ENCODE measurements at regions not wholly inside any gene's neighbourhood (a gene's known extent, or its start where the extent isn't known, plus 50 kb on each side); places are given as distances from the start of the nearest gene placed in this dataset.

DNA sequence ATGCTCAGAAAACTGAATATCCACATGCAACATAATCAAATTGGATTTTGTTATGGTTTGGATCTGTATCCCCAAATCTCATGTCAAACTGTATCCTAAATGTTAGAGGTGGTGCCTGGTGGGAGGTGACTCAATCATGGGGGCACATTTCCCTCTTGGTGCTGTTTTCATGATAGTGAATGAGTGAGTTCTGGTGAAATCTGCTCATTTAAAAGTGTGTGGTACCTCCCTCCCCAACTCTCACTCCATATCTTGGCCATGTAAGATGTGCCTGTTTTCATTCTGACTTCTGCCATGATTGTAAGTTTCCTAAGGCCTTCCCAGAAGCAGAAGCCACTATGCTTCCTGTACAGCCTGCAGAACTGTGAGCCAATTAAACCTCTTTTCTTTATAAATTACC lies 239.6 kb upstream of the KLF14 start:
- no peak for TF ChIP-seq CTCF (IDR thresholded peaks at IDR 0.05)
- no peak for ATAC-seq (ENCODE audit: low FRiP score)
- no peak for DNase-seq (ENCODE audit: low spot score)

DNA sequence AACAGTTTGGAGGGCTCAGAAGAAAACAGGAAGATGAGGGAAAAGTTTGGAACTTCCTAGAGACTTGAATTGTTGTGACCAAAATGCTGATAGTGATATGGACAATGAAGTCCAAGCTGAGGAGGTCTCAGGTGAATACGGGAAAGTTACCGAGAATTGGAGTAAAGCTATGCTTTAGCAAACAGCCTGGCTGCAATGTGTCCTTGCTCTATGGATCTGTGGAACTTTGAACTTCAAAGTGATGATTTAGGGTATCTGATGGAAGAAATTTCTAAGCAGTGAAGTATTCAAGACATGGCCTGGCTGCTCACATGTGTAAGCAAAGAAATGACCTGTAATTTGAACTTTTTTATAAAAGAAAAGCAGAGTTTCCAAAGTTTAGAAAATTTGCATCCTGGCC lies 240.2 kb upstream of the KLF14 start:
- DNase-seq (ENCODE audit: low spot score) (no peak), ATAC-seq (ENCODE audit: low FRiP score) (no peak)
- no peak for TF ChIP-seq CTCF (IDR thresholded peaks at IDR 0.05)

DNA sequence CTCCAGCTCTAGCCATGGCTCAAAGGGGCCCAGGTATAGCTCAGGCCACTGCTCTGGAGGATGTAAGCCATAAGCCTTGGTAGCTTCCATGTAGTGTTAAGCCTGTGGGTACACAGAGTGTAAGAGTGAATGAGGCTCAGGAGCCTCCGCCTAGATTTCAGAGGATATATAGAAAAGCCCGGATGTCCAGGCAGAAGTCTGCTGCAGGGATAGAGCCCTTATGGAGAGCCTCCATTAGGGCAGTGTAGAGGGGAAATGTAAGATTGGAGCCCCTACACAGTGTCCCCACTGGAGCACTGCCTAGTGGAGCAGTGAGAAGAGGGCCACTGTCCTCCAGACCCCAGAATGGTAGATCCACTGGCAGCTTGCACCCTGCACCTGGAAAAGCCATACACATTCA lies 240.8 kb upstream of the KLF14 start:
- DNase-seq (ENCODE audit: low spot score) (no peak), ATAC-seq (ENCODE audit: low FRiP score) (no peak)
- no peak for TF ChIP-seq CTCF (IDR thresholded peaks at IDR 0.05)

DNA sequence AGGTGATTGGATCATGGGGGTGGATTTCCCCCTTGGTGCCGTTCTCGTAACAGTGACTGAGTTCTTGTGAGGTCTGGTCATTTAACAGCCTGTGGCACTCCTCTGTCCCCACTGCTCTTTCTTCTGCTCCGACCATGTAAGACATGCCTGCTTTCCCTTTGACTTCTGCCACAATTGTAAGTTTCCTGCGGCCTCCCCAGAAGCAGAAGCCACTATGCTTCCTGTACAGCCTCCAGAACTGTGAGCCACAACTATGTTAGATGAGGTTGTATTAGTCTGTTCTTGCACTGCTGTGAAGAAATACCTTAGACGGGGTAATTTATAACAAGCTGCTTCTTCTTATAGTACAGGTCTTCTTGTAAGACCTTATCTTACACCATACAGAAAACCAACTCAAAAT lies 241.7 kb upstream of the KLF14 start:
- no peak for ATAC-seq (ENCODE audit: low FRiP score)
- TF ChIP-seq CTCF (IDR thresholded peaks at IDR 0.05): no peak
- DNase-seq (ENCODE audit: low spot score): no peak

GRCh38 chr7:130982160-130982638 lies 248.2 kb upstream of the KLF14 start:
- DNase-seq (ENCODE audit: low spot score) (no peak), ATAC-seq (ENCODE audit: low FRiP score) (peak; percentile 78)
- no peak for TF ChIP-seq CTCF (IDR thresholded peaks at IDR 0.05)

GRCh38 chr7:130982651-130983050 lies 248.6 kb upstream of the KLF14 start:
- no peak for DNase-seq (ENCODE audit: low spot score)
- ATAC-seq (ENCODE audit: low FRiP score): no peak

More at GRCh38 chr7:130982651-130983050, 248.6 kb upstream of the KLF14 start:
- no peak for TF ChIP-seq CTCF (IDR thresholded peaks at IDR 0.05)

Measured in omental fat pad (tissue), 3 donors.